ENCODE measurements at regions not wholly inside any gene's neighbourhood (a gene's known extent, or its start where the extent isn't known, plus 50 kb on each side); places are given as distances from the start of the nearest gene placed in this dataset.

DNA sequence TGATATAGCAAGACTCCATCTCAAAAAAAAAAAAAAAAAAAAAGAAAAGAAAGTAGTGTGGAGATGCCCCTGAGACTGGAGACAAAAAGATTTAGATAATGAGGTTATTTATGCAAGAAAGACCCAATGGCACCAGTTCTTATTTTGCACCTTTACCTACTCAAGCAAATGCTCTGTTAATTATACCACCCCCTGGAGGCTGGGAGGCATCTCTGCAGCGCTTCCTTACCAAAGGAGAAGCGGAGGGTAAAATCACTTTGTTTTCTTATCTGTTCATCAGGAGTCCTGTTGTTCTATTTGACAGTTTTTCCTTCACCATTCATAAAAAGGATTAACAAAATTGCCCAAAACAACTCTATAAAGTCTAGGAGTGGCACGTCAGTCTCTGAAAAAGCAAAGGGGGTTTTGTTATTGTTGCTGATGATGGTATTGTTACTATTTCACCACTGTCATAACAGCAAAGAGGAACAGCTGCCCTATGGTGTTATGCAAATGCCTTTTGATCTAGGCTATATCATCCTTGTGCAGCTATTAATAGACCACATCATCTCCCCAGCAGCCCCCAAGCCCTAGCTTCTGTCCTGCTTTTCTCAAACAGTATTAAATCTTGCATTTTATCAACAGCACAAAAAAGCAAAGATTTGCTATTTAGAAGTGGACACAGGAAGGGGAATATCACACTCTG, 174.0 kb downstream of the PALM2AKAP2 start:
- Histone ChIP-seq H3K36me3 (ENCODE audit: control insufficient read depth in 1 of 2, insufficient read depth in 2 of 2, low read length in 2 of 2) (no peaks in the 10 kb centered on the region), H3K4me1 (ENCODE audit: control insufficient read depth in 1 of 2, insufficient read depth in 2 of 2, low read length in 2 of 2) (peaks cover 0 to 10% of the 10 kb centered on the region in 2 donors), H3K27me3 (ENCODE audit: low read depth, low read length) (no peaks in the 10 kb centered on the region), H3K4me3 (ENCODE audit: low read depth in 1 of 2, low read length in 2 of 2) (no peak overlapping the region), H3K27ac (ENCODE audit: low read length) (no peak overlapping the region), H3K9me3 (ENCODE audit: control insufficient read depth in 1 of 2, low read length in 2 of 2) (no peaks in the 10 kb centered on the region)

DNA sequence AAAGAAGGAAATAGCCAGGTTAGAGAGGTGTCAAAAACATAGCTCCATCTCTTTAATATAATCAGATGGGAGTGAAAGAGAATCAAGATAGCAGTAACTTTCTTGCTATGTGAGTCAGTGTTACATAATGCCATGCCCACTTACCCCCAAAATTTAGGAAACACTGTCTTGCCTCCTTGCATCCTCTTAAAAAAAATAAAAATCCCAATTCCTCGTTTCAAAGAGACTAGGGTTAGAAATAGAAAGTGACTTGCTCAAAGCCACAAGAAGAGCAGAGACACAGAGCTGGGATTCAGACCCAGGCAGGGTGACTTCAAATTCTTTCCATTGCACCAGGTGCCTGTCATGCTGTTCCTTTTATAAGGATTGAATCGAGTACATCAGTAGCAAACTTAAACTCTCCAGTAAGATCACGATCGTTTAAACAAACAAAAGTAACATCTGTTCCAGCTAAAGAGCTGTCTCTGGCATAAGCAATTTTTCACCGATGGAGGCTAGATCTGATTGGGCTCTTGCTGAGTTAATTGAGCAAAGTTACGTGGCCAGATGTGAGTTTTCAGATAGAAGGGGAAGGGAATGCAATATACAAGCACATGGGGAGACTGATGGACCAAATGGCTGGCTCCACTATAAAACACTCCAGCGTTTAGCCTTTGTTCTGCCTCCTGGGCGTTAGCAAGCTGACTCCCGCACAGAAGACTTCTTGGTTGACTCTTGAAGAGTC, 176.9 kb downstream of the PALM2AKAP2 start:
- H3K27ac ChIP-seq (ENCODE audit: low read length): no peak overlapping the region
- H3K4me1 ChIP-seq (ENCODE audit: control insufficient read depth in 1 of 2, insufficient read depth in 2 of 2, low read length in 2 of 2): peaks cover 0 to 10% of the 10 kb centered on the region in 2 donors
- H3K27me3 ChIP-seq (ENCODE audit: low read depth, low read length): no peaks in the 10 kb centered on the region
- H3K4me3 ChIP-seq (ENCODE audit: low read depth in 1 of 2, low read length in 2 of 2): no peak overlapping the region
- no peaks in the 10 kb centered on the region for H3K36me3 ChIP-seq (ENCODE audit: control insufficient read depth in 1 of 2, insufficient read depth in 2 of 2, low read length in 2 of 2)
- H3K9me3 ChIP-seq (ENCODE audit: control insufficient read depth in 1 of 2, low read length in 2 of 2): no peaks in the 10 kb centered on the region

DNA sequence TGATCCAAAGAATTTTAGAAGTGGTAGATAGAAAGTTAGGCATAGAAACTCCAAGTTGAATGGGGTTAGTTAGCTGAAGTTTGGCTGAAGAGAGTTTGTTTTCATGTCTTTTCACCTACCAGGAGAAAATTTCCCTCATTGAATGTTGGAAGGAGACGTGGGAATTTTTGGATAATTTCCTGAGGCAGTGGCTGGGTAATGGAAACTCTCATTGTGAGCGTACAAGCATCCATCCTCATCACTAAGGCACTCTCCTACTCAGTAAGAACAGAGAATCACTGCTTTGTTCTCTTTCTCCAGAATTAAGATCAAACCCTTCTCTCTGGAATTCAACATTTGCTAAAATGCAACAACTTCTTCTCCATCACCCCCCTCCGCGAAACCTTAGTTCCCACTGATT, 179.7 kb downstream of the PALM2AKAP2 start:
- Histone ChIP-seq H3K36me3 (ENCODE audit: control insufficient read depth in 1 of 2, insufficient read depth in 2 of 2, low read length in 2 of 2) (no peaks in the 10 kb centered on the region), H3K27me3 (ENCODE audit: low read depth, low read length) (no peaks in the 10 kb centered on the region), H3K4me3 (ENCODE audit: low read depth in 1 of 2, low read length in 2 of 2) (no peak overlapping the region), H3K4me1 (ENCODE audit: control insufficient read depth in 1 of 2, insufficient read depth in 2 of 2, low read length in 2 of 2) (peaks cover 0 to 10% of the 10 kb centered on the region in 2 donors), H3K27ac (ENCODE audit: low read length) (no peak overlapping the region), H3K9me3 (ENCODE audit: control insufficient read depth in 1 of 2, low read length in 2 of 2) (no peaks in the 10 kb centered on the region)

DNA sequence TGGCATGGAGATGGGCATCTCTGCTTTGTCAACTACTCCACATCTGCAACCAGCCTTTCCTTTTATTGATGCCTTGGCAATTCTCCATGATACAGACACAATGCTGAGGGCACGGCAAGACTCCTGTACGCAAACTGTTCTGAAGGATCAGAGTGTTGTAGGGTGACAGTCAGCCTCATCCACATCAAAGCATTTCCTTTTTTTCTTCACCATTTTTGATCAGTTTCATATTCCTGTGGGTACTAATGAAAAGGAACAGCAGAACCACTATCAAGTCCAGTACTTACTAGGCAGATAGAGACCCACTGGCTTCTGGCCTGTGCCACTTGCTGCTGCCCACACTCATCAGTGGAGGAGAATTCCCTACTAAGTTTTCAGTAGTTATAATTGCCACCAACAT, 181.6 kb downstream of the PALM2AKAP2 start:
- no peak overlapping the region for H3K4me3 ChIP-seq (ENCODE audit: low read depth in 1 of 2, low read length in 2 of 2)
- H3K4me1 ChIP-seq (ENCODE audit: control insufficient read depth in 1 of 2, insufficient read depth in 2 of 2, low read length in 2 of 2): peaks cover 0 to 6% of the 10 kb centered on the region in 2 donors
- H3K27ac ChIP-seq (ENCODE audit: low read length): no peak overlapping the region
- no peaks in the 10 kb centered on the region for H3K27me3 ChIP-seq (ENCODE audit: low read depth, low read length)
- no peaks in the 10 kb centered on the region for H3K36me3 ChIP-seq (ENCODE audit: control insufficient read depth in 1 of 2, insufficient read depth in 2 of 2, low read length in 2 of 2)
- no peaks in the 10 kb centered on the region for H3K9me3 ChIP-seq (ENCODE audit: control insufficient read depth in 1 of 2, low read length in 2 of 2)

DNA sequence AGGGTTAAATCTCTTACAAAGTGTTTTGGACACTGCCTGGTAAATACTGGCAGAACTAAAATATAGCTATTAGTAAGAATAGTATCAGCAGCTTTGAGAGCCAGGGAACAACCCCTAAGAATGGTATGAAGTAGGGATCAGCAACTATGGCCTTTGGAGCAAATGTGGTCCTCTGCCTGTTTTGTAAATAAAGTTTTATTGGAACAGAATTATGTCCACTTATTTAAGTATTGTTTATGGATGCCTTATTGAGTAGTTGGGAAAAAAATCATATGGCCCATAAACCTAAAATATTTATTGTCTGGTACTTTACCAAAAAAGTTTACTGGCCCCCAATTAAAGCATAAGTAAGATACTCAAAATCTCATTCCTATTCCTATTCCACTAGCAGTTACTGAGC, 182.2 kb downstream of the PALM2AKAP2 start:
- Histone ChIP-seq H3K27ac (ENCODE audit: low read length) (no peak overlapping the region), H3K36me3 (ENCODE audit: control insufficient read depth in 1 of 2, insufficient read depth in 2 of 2, low read length in 2 of 2) (no peaks in the 10 kb centered on the region), H3K9me3 (ENCODE audit: control insufficient read depth in 1 of 2, low read length in 2 of 2) (no peaks in the 10 kb centered on the region), H3K4me1 (ENCODE audit: control insufficient read depth in 1 of 2, insufficient read depth in 2 of 2, low read length in 2 of 2) (peaks cover 0 to under 1% of the 10 kb centered on the region in 2 donors), H3K27me3 (ENCODE audit: low read depth, low read length) (no peaks in the 10 kb centered on the region), H3K4me3 (ENCODE audit: low read depth in 1 of 2, low read length in 2 of 2) (no peak overlapping the region)

DNA sequence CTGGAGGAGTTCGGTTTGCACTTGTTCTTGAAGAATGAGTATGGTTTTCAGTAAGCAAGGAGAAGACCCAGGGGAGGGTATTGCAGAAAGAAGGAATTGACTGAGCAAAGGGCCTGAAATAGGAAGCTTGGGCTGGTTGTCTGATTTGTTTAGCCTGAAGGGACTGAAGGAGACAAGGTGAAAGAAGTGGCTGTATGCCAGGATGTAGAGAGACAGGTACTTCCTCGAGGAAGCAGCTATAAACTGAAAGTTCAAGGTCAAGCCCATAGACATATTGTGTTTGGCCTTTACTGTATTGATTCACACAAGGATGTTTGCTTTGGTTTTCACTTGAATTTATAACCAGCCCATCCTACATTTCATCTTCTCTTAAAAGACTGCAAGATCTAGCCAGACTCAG, 183.1 kb downstream of the PALM2AKAP2 start:
- Histone ChIP-seq H3K4me1 (ENCODE audit: control insufficient read depth in 1 of 2, insufficient read depth in 2 of 2, low read length in 2 of 2) (no peaks in the 10 kb centered on the region), H3K9me3 (ENCODE audit: control insufficient read depth in 1 of 2, low read length in 2 of 2) (no peaks in the 10 kb centered on the region), H3K4me3 (ENCODE audit: low read depth in 1 of 2, low read length in 2 of 2) (no peak overlapping the region), H3K27me3 (ENCODE audit: low read depth, low read length) (no peaks in the 10 kb centered on the region), H3K27ac (ENCODE audit: low read length) (no peak overlapping the region), H3K36me3 (ENCODE audit: control insufficient read depth in 1 of 2, insufficient read depth in 2 of 2, low read length in 2 of 2) (no peaks in the 10 kb centered on the region)

DNA sequence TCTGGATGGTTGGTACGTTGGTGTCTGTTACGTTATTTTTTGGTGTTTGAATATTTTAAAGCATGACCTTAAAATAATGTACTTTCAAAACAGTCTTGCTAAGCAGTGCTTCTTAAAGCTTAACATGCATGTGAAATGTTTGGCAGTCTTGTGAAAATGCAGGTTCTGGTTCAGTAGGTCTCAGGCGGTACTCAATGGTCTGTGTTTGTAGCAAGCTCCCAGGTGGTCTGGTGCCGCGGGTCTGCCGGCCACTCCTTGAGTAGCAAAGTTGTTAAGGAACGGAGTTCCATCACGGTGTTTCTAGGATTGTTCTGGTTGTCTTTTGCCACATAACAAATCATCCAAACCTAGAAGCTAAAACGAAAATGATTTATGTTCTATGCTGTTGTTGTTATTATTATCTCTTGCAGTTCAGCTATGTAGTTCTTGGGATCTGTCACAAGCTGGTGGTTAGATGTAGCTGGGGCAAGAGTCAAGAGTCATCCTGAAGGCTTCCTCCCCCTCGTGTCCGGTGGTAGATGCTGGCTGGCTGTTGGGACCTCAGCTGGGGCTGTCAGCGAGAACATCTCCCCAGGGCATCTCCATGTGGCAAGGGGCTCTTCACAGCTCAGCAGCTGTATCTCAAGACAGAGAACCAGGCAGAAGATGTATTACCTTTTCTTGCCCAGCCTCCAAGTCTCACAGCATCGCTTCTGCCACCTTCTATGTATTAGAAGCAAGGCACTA, 186.8 kb downstream of the PALM2AKAP2 start:
- peaks cover 0 to 12% of the 10 kb centered on the region in 2 donors for H3K4me1 ChIP-seq (ENCODE audit: control insufficient read depth in 1 of 2, insufficient read depth in 2 of 2, low read length in 2 of 2)
- no peak overlapping the region for H3K4me3 ChIP-seq (ENCODE audit: low read depth in 1 of 2, low read length in 2 of 2)
- no peaks in the 10 kb centered on the region for H3K36me3 ChIP-seq (ENCODE audit: control insufficient read depth in 1 of 2, insufficient read depth in 2 of 2, low read length in 2 of 2)
- no peaks in the 10 kb centered on the region for H3K27me3 ChIP-seq (ENCODE audit: low read depth, low read length)
- no peaks in the 10 kb centered on the region for H3K9me3 ChIP-seq (ENCODE audit: control insufficient read depth in 1 of 2, low read length in 2 of 2)
- H3K27ac ChIP-seq (ENCODE audit: low read length): no peak overlapping the region

DNA sequence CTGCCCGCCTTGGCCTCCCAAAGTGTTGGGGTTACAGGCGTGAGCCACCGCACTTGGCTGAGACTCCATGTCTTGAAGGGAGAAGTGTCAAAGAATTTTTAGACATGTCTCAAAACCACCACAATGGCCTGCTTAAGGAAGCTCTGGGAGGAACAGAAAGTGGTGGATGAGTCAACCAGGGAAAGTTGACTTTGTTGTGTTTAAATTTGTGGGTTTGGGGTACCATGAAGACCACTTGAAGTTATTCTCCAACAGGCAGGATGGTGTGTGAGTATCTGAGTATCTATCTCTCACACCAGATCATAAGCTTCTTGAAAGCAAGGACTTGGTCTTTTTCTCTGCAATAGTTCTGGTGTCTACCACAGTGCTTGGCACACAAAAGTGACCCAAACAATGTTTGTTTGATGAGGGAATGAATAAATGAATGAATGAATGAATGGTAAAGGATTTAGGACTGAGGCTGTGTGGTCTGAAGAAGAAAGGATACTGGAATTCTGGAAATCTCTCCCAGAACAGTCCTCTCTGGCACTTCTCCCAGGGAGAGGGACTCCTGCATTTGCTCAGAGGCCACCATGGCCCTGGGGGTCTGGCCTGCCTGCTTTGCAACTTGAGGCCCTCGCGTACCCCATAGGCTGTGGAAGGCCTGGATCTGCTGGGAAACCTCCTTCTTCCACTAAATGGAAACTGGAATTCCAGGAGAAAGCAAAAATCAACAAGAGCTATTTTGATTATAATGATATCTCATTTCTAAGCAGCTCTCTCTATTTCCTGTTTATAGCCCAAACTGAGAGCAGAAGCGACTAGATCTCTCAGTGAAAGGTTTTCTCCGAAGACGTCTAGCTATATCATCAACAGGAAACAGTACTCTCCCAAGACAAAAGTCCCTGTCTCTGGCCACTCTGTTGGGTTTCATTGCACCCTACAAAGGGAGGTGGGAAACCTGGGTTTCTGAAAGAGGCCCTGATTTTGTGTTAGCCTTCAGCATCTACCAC, 187.9 kb downstream of the PALM2AKAP2 start:
- Histone ChIP-seq H3K36me3 (ENCODE audit: control insufficient read depth in 1 of 2, insufficient read depth in 2 of 2, low read length in 2 of 2) (no peaks in the 10 kb centered on the region), H3K4me3 (ENCODE audit: low read depth in 1 of 2, low read length in 2 of 2) (no peak overlapping the region), H3K27me3 (ENCODE audit: low read depth, low read length) (no peaks in the 10 kb centered on the region), H3K4me1 (ENCODE audit: control insufficient read depth in 1 of 2, insufficient read depth in 2 of 2, low read length in 2 of 2) (peaks cover 0 to 12% of the 10 kb centered on the region in 2 donors), H3K27ac (ENCODE audit: low read length) (no peak overlapping the region), H3K9me3 (ENCODE audit: control insufficient read depth in 1 of 2, low read length in 2 of 2) (no peaks in the 10 kb centered on the region)

DNA sequence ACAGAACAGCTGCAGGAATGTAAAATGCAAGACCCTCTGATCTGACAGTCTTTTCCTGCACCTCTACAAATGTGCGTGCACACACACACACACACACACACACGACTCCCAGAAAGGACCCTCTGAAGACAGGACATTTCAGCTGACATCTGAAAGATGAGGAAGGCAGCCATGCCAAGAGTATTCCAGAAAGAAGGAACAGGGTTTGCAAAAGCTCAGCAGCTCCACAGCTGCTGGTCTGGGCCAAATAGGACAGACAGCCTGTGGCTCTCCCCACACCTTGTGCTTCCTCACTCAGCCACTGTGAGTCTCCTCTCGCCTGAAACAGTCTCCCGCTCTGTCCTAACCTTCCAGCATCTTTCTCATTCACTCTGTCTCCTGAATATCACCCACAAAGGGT, 189.0 kb downstream of the PALM2AKAP2 start:
- H3K4me1 ChIP-seq (ENCODE audit: control insufficient read depth in 1 of 2, insufficient read depth in 2 of 2, low read length in 2 of 2): peaks cover 0 to 12% of the 10 kb centered on the region in 2 donors
- H3K27ac ChIP-seq (ENCODE audit: low read length): no peak overlapping the region
- H3K27me3 ChIP-seq (ENCODE audit: low read depth, low read length): no peaks in the 10 kb centered on the region

DNA sequence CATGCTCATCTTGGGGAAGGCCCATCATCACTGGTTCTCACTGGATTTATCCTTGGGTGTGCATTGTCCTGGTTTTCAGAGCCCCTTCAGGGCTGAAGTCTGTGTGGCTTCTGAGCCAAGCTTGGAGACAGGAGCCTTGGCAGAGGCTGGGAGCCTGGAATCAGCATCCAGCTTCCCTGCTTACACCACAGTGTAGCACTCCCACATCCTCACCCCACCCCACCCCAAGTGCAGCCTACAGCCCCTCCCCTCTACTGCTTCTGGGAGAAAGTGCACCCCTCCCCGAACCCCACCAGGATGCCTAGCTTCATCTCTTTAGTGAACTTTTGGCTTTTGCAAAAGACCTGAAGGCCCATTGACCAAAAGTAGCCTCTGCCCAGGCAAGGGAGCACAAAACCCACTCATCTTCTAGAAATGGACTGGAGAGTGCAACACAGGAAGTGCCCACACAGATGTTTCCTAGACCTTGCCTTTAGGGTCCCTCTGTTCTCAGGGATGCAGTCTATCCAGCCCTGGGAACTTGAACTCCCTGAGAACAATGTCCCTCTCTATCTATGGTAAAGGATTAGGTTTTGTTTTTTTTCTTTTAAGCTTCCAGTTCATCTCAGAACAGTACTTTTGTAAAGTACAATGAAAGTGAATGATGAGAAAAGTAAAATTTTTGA, 189.7 kb downstream of the PALM2AKAP2 start:
- Histone ChIP-seq H3K4me3 (ENCODE audit: low read depth in 1 of 2, low read length in 2 of 2) (no peak overlapping the region), H3K27me3 (ENCODE audit: low read depth, low read length) (no peaks in the 10 kb centered on the region), H3K27ac (ENCODE audit: low read length) (no peak overlapping the region), H3K36me3 (ENCODE audit: control insufficient read depth in 1 of 2, insufficient read depth in 2 of 2, low read length in 2 of 2) (no peaks in the 10 kb centered on the region), H3K9me3 (ENCODE audit: control insufficient read depth in 1 of 2, low read length in 2 of 2) (no peaks in the 10 kb centered on the region), H3K4me1 (ENCODE audit: control insufficient read depth in 1 of 2, insufficient read depth in 2 of 2, low read length in 2 of 2) (peaks cover 0 to 12% of the 10 kb centered on the region in 2 donors)

More for the DNA sequence above, 189.0 kb downstream of the PALM2AKAP2 start:
- no peak overlapping the region for H3K4me3 ChIP-seq (ENCODE audit: low read depth in 1 of 2, low read length in 2 of 2)
- no peaks in the 10 kb centered on the region for H3K9me3 ChIP-seq (ENCODE audit: control insufficient read depth in 1 of 2, low read length in 2 of 2)
- no peaks in the 10 kb centered on the region for H3K36me3 ChIP-seq (ENCODE audit: control insufficient read depth in 1 of 2, insufficient read depth in 2 of 2, low read length in 2 of 2)
